GM21367 (cell line): ENCODE measurements at regions not wholly inside any gene's neighbourhood (a gene's known extent, or its start where the extent isn't known, plus 50 kb on each side); places are given as distances from the start of the nearest gene placed in this dataset.

Source experiments
- ATAC-seq: cut with Tn5 transposase; IDR thresholded peaks from one replicate; pipeline ENCODE4 v1.9.1; 2021; ENCODE audit not compliant: unreplicated experiment

- ATAC-seq, result no peak
These were observed 52.4 kb downstream of the CBLL2 start for GRCh38 chrX:22325096-22325495.

GRCh38 chrX:22329783-22330182, 57.1 kb downstream of the CBLL2 start:
- ATAC-seq, result no peak

- ATAC-seq, result no peak
These were observed 66.0 kb downstream of the CBLL2 start for GRCh38 chrX:22338740-22339139.

GRCh38 chrX:22339459-22339858, 66.7 kb downstream of the CBLL2 start:
- ATAC-seq, result no peak

- ATAC-seq, result no peak
These were observed 67.4 kb downstream of the CBLL2 start for GRCh38 chrX:22340022-22340616.

- ATAC-seq, result no peak
These were observed 70.5 kb downstream of the CBLL2 start for GRCh38 chrX:22343192-22343591.

GRCh38 chrX:22345884-22346283, 73.2 kb downstream of the CBLL2 start:
- no peak for ATAC-seq

GRCh38 chrX:22347491-22347890, 74.8 kb downstream of the CBLL2 start:
- ATAC-seq, result no peak

GRCh38 chrX:22349116-22349515, 76.4 kb downstream of the CBLL2 start:
- ATAC-seq, result no peak

GRCh38 chrX:22351076-22351475, 78.4 kb downstream of the CBLL2 start:
- no peak for ATAC-seq

- no peak for ATAC-seq
These were observed 79.3 kb downstream of the CBLL2 start for GRCh38 chrX:22351966-22352365.

- no peak for ATAC-seq
These were observed 84.9 kb downstream of the CBLL2 start for GRCh38 chrX:22357621-22358020.

- no peak for ATAC-seq
These were observed 87.4 kb downstream of the CBLL2 start for GRCh38 chrX:22360129-22360528.

GRCh38 chrX:22365460-22365859, 92.7 kb downstream of the CBLL2 start:
- no peak for ATAC-seq

GRCh38 chrX:22366166-22366702, 93.5 kb downstream of the CBLL2 start:
- ATAC-seq, result no peak

- ATAC-seq, result no peak
These were observed 94.2 kb downstream of the CBLL2 start for GRCh38 chrX:22366906-22367305.

GRCh38 chrX:22373094-22373493, 100.4 kb downstream of the CBLL2 start:
- no peak for ATAC-seq

GRCh38 chrX:22373766-22374165, 101.1 kb downstream of the CBLL2 start:
- no peak for ATAC-seq

GRCh38 chrX:22376369-22376768, 103.7 kb downstream of the CBLL2 start:
- no peak for ATAC-seq

- ATAC-seq, result no peak
These were observed 105.6 kb downstream of the CBLL2 start for GRCh38 chrX:22378296-22378695.

GRCh38 chrX:22383988-22384387, 111.3 kb downstream of the CBLL2 start:
- no peak for ATAC-seq

- ATAC-seq, result no peak
These were observed 117.0 kb downstream of the CBLL2 start for GRCh38 chrX:22389556-22390179.
